T-helper 1 cell (primary cell): ENCODE measurements at regions not wholly inside any gene's neighbourhood (a gene's known extent, or its start where the extent isn't known, plus 50 kb on each side); places are given as distances from the start of the nearest gene placed in this dataset.

Experiments used
- DNase-seq, 5 donors: peaks; one replicate each; pipeline ENCODE4 v3.0.0-alpha.2; 2012 to 2020

DNA sequence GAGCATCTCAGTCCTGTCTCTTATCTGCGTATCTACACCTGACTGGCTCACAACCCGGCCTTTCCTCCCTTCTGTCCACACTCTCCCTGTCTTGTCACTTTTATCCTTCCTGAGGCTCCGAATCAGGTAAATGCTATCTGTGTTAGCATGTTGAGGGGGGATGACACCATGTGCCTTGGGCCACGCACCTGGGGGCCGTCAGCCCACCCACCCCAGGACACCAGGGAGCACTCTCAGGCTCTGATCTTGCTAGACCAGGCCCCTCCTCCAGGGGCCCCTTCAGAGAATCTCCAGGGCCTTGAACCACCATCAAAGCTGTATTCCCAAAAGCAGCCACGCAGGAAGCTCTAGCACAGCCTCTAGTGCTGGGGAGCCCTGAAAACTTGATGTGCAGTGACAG, 278.7 kb upstream of the SHH start:
- DNase-seq = no peak

DNA sequence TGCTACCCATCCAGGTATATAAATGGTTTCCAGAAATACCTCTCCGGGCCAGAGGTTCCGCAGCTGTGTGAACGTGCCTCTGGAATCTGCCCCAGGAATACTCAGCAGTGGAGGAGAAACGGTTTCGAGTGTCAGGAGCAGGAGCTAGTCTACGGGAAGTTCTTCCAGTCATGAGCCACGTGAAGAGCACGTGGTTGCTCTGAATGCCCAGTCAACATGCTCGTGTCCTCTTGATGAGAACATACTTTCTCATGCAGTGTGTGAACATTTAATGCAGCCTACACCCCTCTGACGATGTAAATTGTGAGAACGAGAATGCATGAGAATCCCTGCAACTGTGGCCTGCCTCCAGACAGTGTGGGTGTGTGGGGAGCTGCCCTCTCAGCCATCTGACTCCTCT, 277.0 kb upstream of the SHH start:
- DNase-seq = no peak

DNA sequence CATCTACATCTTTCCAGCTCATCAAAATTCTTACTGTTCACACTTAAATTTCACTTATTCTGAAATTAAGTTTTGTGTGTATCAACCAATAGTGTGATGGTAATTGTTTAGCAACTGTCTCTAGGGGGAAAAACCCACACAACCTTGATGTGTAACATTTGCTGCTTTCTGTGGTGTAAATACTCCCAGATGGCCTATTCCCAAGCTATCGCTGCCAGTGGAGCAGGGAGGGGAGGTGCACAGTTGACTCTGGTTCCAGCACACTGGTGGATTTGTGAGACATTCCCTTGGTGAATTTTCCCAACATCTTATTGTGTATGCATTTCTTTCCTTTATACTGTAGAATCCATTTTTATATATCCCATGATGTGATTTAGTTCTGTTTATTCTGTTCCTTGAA, 275.9 kb upstream of the SHH start:
- no peak for DNase-seq

DNA sequence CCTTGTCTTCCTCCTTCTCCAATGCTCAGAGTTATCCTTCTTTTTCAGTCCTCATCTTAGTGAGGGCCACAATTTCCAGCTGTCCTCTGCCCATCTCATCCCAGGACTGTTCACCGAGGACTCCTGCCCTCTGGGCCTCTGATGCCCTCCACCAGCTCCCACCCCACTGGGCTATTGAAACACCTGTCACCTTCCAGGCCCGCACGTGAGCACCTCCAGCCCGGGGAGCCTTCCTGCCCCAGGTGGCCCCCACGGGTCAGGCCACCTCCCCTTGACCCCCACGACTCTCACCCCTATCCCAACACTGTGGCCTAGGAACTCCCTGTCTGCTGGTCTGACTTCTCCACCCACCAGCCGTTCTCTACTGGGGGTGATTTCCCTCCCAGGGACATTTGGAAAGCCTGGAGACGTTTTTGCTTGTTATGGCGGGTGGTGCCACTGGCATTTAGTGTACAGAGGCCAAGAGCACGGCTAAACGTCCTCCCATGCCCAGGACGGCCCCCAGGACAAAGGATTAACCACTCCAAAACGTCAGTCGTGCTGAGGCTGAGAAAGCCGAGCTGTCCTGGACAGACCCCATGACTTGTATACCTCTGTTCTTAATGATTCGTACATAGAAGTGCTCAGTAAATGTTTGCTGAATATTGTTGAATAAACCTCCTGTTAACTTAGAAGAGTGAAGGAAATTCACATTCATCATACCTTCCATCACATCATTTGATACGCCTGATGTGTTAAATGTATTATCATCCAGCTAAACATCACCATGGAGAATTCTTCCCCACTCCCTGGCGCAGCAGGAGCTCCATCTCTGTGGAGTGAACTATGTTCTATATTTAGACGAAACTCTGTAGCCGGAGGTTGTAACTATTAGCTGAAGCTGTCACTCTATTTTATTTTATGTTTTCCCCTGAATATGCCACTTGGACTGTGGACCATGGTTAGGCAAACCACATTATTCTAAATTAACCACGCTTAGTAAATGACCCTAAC, 270.1 kb upstream of the SHH start:
- DNase-seq = no peak

DNA sequence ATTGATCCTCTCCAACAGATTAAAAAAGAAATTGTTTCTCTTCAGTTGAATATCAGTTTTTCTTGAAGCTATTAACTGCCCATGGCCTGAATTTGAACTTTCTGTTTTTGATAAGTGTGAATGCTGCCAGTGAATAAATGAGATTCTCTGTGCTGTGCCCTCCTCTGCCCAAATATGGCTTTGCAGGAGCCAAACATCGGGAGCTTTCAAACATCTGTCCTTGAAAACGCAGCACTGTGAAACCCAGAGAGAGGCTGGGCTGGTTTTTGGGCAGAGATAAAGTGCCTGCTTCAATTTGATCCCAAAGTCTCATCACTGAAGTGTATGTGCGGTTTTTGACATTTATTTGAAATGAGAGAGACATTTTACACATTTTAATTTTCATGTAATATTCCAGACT, 268.3 kb upstream of the SHH start:
- no peak for DNase-seq

DNA sequence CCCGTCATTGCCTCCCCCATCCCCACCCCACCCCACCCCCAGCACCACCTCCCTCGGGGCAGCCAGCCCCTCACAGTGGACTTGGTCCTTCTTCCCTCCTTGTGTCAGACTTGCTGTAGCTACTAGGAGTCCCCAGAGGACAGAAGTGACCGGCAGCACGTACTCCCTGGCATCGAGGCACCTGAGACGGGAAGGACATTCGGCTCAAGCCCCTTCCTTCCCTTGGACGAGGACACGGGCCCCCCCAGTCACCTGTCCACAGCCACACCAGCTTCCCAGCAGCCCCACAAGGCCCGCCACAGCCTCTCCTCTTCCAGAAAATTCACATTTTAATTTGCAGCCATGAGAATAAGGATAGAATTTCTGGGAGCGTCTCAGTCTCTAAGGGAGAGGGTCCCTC, 267.8 kb upstream of the SHH start:
- DNase-seq = no peak

DNA sequence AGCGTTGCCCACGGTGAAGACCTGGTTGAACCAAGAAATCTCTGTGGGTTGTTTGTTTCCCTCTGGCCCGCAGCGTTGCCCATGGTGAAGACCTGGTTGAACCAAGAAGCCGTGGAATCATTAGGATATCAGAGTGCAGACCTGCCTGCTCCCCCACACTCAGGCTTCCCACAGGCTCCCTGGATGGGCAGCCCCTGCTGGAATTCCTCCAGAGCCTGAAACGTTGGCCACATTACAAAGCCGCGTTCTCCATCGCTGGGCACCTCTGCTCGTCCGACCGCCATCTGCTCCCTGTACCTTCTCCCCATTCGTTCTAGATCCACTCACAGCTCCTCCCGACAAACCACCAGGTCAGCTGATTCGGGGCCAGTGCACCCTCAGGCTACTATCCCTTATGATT, 266.9 kb upstream of the SHH start:
- no peak for DNase-seq

DNA sequence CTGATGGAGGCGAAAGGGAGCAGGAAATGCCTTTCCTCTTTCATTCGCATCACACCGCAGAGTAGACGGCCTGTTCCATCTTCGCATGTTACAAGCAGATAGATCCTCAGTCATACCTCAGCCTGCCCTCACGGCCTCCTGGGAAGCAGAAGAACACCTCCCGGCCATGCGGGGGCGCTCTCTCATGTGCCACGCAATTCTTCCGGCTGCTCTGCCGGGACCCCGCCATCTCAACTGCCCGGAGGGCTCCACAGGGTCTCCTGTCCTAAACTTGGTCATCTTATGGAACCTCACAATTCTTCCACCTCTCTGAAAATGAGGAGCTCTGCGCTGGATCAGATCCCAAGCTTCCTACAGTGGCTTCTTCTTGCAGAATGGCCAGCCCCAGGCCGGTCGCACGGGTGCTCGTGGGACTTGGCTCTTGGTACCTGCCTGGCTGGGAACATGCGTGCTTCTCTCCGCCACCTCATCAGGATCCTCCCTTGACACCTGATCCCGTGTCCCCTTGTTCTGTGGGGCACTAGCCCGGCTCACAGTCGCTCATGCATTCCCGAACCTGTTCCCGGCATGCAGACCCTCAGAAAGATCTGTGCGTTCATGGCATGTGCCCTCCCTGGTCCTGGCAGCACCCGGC, 262.8 kb upstream of the SHH start:
- DNase-seq = no peak

DNA sequence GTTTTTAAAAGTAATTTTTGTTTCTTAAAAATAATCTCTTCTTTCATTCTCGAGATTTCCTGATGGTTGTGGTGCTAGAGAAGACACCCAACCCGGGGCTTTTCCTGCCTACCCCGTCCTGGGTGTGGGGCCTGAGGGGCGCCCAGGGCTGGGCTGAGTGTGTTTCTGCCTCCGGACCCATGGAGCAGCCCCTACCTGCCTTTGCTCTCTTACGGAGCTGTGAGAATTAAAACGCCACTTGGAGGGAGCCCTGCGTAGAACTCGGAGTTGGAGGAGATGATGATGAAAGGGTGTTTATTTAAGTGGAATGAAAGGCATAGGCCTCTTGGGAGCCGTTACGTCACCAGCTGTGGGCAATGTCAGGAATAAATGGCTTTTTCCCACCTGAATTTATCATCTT, 261.8 kb upstream of the SHH start:
- DNase-seq = no peak

DNA sequence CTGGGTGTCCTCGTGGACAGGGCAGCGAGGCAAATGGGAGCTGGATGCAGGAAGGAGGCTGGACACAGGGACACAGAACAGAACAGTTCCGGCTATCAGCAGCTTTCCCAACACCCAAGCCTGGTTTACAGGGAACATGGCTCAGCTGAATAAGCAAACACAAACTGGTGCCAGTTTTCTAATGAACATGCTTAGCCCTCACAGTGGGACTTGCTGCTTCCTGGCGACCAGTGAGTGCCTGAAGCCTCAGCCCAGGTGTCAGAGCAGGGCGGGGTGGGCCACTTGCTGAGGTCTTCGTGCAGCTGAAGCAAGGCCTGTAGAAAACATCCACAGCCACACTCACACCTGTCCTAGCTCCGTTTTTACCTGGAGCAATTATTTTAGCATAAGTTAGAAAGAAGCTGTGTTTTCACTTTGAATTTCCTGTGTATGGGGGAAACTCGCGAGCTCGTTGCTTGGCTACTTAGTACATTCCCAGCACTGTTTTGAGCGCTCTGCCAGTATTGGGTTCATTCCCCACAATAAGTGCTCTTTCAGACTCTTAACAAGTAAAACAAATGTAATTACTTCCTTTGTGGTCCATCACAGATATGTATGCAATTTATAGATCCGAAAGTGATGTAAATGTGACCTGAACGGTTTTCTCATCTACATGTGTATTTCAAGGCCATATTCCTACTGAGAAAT, 261.2 kb upstream of the SHH start:
- no peak for DNase-seq

DNA sequence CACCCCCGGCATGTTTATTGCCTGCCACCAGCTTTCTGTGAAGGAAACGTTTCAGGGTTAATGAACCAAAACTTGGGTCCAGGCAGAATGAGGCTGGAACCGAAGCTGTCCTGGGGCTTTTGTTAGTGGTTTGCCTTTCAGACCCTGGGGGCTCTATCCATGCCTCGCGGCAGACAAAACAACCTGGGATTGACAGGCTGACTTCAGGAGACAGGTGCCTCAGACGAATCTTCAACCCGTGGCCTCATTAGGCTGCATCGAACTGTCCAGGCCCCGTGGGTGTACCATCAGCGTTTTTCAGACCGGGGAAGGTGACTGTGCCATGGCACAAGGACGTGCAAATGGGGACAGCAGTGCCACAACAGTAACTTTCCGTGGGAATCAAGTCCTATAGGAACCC, 259.3 kb upstream of the SHH start:
- no peak for DNase-seq

DNA sequence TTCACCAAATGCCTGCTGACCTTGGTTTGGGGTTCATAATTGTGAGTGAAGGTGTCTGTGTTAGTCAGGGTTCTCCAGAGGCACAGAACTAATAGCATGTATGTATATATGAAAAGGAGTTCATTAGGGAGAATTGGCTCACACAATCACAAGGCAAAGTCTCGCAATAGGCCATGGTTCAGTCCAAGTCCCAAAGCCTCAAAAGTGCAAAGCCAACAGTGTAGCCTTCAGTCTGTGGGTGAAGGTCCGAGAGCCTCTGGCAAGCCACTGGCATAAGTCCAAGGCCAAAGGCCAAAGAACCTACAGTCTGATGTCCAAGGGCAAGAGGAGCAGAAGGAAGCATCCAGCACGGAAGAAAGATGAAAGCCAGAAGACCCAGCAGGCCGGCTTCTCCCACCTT, 257.6 kb upstream of the SHH start:
- no peak for DNase-seq

DNA sequence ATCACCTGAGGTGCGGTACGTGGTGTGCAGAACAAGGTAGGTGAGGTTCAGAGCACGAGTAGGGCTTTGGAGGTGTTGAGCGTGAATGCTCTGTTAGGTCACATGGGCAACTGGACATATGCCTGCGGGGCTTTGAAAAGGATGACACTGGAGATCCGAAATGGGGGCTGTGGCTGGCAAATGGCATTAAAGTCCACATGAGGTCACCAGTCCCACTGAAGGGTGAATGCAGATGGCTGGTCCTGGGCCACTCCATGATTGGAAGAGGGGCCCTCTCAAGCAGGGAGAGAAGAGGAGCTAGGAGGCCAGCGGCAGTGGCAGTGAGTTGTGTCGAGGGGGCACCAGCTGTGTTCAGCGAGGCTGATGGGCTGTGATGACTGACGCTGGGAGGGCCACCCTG, 254.9 kb upstream of the SHH start:
- DNase-seq = no peak

DNA sequence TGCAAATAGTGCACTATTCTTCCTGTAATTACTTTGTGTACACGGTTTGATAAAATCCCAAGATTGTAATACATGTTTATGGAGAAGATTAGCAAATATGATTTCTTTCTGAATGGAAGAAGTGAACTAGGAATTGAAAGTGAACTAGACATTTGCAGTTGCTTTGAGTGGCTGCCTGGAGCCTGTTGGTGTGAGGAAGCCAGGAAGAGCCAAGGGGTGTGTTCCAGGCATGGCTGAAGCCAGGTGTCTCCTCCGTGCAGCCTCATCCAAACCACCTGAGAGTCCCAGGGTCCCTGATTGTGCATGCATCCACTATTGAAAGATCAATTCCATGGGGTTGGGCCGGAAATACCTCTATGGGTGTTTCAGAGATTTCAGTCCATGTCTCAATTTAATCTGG, 253.1 kb upstream of the SHH start:
- DNase-seq = no peak

DNA sequence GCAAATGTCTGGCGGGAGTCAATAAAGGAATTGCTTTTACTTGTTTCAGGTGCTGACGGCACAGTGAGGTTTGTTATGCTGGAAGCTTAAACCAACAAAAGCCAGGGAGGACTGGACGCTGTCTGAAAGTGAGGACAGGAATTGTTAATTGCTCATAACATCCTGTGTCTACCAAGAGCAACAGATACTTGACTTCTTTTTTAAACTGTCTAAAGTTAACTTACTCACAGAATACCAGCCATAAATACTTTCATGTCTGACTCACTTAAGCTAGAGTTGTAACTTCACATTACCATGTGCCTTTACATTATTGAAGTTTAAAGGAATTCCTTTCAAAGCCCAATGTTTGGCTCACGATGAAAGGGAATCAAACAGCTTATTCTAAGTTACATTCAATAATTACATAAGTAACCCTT, 252.7 kb upstream of the SHH start:
- DNase-seq = no peak

DNA sequence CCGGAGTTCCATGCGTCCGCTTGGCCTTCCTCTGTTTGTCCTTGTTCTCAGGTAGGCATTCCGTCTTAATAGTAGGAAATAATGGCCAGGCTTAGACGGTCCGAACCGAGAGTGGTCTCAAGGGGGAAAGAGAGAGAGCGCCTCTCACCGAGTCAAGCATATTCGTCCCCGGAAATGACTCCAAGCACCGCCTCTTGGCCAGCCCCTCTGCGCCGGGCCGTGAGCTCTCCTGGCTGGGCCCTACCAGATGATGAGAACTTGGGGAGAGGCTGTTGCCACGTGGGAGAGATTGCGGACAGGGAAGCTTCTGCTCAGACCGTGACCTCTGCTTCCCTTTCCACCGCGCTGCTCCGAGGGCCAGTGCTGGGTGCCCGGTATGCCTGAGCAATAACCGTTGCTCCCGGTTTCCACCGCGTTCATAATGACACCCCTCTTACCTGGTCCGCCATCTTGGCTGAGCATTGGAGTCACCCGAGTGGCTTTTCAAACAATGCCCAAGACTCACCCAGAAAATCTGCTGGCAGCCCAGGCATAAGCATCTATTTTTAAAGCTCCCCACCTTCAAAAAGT, 251.1 kb upstream of the SHH start:
- DNase-seq = no peak

DNA sequence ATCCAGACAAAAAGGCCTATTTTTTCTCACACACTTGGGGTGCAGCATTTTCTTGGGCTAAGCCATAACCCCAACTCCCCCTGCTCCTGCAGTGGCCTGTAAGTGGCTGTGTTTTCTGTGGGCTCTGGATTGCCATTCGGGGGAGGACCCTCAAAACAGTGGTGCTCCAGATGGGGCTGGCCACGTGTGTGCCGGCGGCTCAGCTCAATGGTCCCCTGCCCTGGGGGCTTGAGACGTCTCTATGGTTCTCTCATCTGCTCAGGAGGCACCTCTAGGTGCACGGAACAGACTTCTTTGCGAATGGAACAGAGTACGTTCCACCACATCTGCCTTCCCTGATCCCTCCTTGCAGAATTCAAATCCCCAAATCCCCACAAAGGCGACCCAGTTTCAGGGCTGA, 250.0 kb upstream of the SHH start:
- no peak for DNase-seq

DNA sequence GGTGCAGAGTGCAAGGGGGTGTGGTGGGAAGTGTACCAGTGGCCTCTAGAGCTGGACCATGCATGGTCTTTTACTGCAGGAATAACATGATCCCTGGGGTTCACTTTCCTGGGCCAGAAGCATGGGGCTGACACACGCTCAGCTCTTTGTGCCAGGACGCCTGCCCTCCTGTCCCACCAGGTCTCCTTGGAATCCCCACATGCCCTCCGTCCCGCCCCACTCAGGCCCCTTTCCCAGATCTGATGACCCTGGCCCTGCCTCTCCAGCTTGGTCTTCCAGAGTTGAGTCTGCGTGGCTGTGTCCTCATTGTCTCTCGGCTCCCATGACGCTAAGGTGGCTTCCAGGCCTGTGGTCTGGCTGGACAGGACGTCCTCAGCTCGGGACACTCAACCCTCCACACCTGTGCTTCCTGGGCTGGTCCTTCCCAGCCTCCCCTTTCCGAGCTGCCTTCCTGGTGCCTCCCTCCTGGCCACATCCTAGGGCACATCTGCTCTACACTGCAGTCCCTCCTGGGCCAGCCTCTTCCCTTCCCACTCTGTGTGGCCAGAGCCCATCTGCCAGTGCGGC, 249.5 kb upstream of the SHH start:
- no peak for DNase-seq

DNA sequence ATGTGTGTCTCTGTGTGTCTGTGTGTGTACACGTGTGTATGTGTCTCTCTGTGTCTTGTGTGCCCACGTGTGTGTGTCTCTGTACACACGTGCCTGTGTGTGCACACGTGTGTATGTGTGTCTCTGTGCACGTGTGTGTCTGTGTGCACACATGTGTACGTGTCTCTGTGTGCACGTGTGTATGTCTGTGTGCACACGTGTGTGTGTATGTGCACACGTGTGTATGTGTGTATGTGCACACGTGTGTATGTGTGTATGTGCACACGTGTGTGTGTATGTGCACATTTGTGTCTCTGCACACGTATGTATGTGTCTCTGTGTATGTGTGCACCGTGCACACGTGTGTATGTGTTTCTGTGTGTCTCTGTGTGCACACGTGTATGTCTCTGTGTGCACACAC, 248.7 kb upstream of the SHH start:
- no peak for DNase-seq

DNA sequence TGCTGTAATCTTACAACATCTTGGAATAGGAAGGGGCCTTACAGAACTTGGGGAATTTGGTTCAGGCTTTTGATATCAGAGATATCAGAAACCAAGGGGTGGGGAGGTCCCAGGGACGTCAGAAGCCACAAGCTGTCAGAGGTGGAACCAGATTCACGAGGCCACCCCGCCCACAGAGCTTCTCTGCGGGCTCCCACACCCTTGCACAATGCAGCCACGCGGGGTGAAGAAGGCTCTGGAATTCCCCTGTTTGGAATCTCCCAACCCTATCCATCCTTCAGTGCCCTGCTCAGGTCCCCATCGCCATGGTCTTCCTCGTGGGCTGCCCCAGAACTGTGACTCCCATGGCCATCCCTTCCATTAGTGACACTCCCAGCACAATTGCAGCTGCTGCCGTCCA, 247.1 kb upstream of the SHH start:
- DNase-seq = no peak

DNA sequence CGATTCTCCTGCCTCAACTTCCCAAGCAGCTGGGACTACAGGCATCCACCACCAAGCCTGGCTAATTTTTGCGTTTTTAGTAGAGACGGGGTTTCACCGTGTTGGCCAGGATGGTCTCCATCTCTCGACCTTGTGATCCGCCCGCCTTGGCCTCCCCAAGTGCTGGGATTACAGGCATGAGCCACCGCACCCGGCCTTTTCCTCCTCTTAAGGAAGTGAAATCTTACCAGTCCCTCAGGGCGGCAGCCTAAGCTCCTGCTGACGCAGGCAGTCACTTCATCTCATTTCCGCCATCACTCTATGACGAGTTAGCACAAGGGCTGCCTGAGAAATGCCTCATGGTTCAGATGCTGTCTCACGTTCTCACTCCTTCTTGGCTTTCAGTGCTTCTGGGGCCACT, 246.0 kb upstream of the SHH start:
- no peak for DNase-seq

DNA sequence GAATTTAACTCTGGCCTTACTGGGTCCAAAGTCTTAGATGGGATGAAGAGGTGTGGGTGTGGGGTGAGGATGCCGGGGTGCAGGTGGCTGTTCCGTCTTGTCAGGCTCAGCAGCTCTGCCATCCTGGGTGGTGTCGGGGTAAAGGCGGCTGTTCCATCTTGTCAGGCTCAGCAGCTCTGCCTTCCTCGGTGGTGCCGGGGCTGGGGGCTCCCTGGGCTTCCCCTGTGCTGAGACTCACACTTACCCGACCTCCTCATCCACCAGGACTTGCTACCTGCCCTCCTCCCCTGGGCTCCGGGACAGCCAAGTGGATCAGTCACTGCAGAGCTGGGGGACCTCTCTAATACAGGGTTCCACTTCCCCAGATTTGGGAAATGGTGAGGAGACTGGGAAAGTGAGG, 244.3 kb upstream of the SHH start:
- DNase-seq = no peak

DNA sequence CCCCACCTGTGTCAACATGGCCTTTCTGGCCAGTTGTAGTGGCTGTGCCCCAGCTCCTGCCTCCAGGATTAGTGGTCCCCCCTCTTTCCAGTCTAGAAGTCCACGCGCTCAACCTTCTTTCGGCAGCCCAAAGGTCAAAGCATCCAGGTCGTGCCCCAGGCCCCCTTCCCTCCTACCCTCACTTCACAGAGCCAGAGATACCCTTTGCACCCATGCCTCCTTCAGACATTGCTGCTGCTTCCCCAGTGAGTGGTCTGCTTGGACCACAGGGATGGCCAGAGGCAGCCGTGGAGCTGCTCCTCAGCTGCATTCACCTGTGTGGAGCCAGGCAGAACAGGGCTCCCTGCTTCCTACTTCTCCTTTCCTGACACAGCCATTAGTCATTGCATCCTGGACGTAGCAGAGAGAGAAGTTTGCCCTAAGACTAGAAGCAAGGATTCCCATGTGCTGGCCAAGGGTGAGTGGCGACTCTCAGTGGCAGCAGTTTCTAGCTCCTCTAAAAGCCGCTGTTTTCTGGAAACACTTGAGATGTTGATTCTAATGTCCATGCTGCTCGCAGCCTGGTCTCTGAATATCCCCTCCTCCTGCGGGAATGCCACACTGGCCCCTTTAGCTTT, 243.1 kb upstream of the SHH start:
- DNase-seq = no peak
